Endothelial cell of umbilical vein (primary cell): ENCODE measurements at regions not wholly inside any gene's neighbourhood (a gene's known extent, or its start where the extent isn't known, plus 50 kb on each side); places are given as distances from the start of the nearest gene placed in this dataset.

Experiments
- BruUV-seq: library from RNA; stranded (reverse); fragments of 400-500 nt; replicated peaks from 2 replicates; lab custom pipeline; 2021; lab: Mats Ljungman, UMichigan
- CTCF ChIA-PET: fragments of 300-600, 350-600 bp; sonication (Branson Sonifier 250); formaldehyde crosslinking; loops from one replicate; lab custom pipeline; 2021; ENCODE audit warnings: antibody characterized with exemption, inconsistent platforms; lab: Charles Lee
- POLR2A ChIA-PET: fragments of 300-600, 350-600 bp; sonication (Branson Sonifier 250); formaldehyde crosslinking; loops from one replicate; lab custom pipeline; 2021; ENCODE audit warnings: antibody characterized with exemption, inconsistent platforms; lab: Charles Lee
- DNase-seq: peaks from one replicate; pipeline ENCODE4 v3.0.0-alpha.2; 2011; ENCODE audit warnings: low read depth, low spot score
- FAIRE-seq: peaks from 2 replicates; lab custom pipeline; 2011; peaks lifted over from hg19 to GRCh38; lab: Jason Lieb, UNC
- H2AFZ ChIP-seq: 2 replicates; pipeline ENCODE4 v1.6.0; 2012; ENCODE audit warnings: low read depth, low read length, control low read depth, inconsistent platforms
- H3K27ac ChIP-seq: 2 replicates; pipeline ENCODE4 v1.5.1; 2011; ENCODE audit warnings: low read depth, mild to moderate bottlenecking, control low read depth, low read length, moderate library complexity; ENCODE audit not compliant: insufficient read depth
- H3K27me3 ChIP-seq, 2 experiments: 2 replicates each; pipeline versions ENCODE4 v1.6.0 to v1.6.1; 2011; ENCODE audit warnings: low read length in 2 of 2, mixed read lengths in 1 of 2; ENCODE audit not compliant: control insufficient read depth in 2 of 2, insufficient read depth in 2 of 2
- H3K36me3 ChIP-seq, 2 experiments: 2 replicates in 1 of 2; 3 replicates in 1 of 2; pipeline ENCODE4 v1.5.1; 2011; ENCODE audit warnings: low read length in 2 of 2, mild to moderate bottlenecking in 1 of 2, moderate library complexity in 1 of 2; ENCODE audit not compliant: control insufficient read depth in 2 of 2, insufficient read depth in 2 of 2; ENCODE audit errors: extremely low read depth in 1 of 2
- H3K4me1 ChIP-seq: 3 replicates; pipeline ENCODE4 v1.5.1; 2011; ENCODE audit warnings: mild to moderate bottlenecking, low read length; ENCODE audit not compliant: control insufficient read depth, insufficient read depth; ENCODE audit errors: extremely low read depth
- H3K4me2 ChIP-seq: 2 replicates; pipeline ENCODE4 v1.6.1; 2011; ENCODE audit warnings: low read length, control low read depth, mixed read lengths; ENCODE audit not compliant: insufficient read depth
- H3K4me3 ChIP-seq, 3 experiments: fragments of 200-600 bp in 1 of 3; sonication (generic), shearing (Covaris generic) in 1 of 3; replicated peaks in 1 of 3; 2 replicates each; pipeline ENCODE4 v1.5.1; 2011 to 2016; ENCODE audit warnings: control low read depth in 3 of 3, low read length in 3 of 3, mild to moderate bottlenecking in 2 of 3, inconsistent platforms in 1 of 3, low read depth in 1 of 3, moderate library complexity in 1 of 3; ENCODE audit not compliant: insufficient read depth in 1 of 3
- H3K79me2 ChIP-seq: 2 replicates; pipeline ENCODE4 v1.6.0; 2012; ENCODE audit warnings: low read length, inconsistent platforms; ENCODE audit not compliant: control insufficient read depth, insufficient read depth
- H3K9ac ChIP-seq: replicated peaks from 2 replicates; pipeline ENCODE3; 2011; ENCODE audit warnings: low read length, control low read depth; ENCODE audit not compliant: insufficient read depth; ENCODE audit errors: extremely low read depth
- H3K9me1 ChIP-seq: replicated peaks from 3 replicates; pipeline ENCODE4 v1.6.0; 2011; ENCODE audit warnings: mild to moderate bottlenecking, low read length; ENCODE audit not compliant: control insufficient read depth, insufficient read depth; ENCODE audit errors: extremely low read depth
- H3K9me3 ChIP-seq: replicated peaks from 2 replicates; pipeline ENCODE4 v1.5.1; 2012; ENCODE audit warnings: low read length, inconsistent platforms; ENCODE audit not compliant: control insufficient read depth, insufficient read depth
- H4K20me1 ChIP-seq: replicated peaks from 2 replicates; pipeline ENCODE3; 2011; ENCODE audit warnings: mild to moderate bottlenecking, low read length; ENCODE audit not compliant: control insufficient read depth, insufficient read depth; ENCODE audit errors: extremely low read depth
- EZH2 ChIP-seq: IDR thresholded peaks from 2 replicates; pipeline ENCODE4 v1.6.1; 2012; ENCODE audit warnings: borderline replicate concordance, low read depth, mild to moderate bottlenecking, moderate library complexity, low read length, inconsistent platforms; ENCODE audit not compliant: severe bottlenecking
- FOS ChIP-seq: IDR thresholded peaks from 2 replicates; pipeline ENCODE4 v1.6.1; 2011; ENCODE audit warnings: mild to moderate bottlenecking, low read length, moderate library complexity, borderline replicate concordance; ENCODE audit not compliant: insufficient read depth
- GATA2 ChIP-seq: IDR thresholded peaks from 2 replicates; pipeline ENCODE4 v1.7.0; 2011; ENCODE audit warnings: low read depth, mild to moderate bottlenecking, moderate library complexity, mixed read lengths, low read length; ENCODE audit not compliant: insufficient read length, insufficient read depth
- JUN ChIP-seq: IDR thresholded peaks from 2 replicates; pipeline ENCODE4 v1.6.1; 2011; ENCODE audit warnings: borderline replicate concordance, low read depth; ENCODE audit not compliant: insufficient read length, insufficient read depth
- MAX ChIP-seq: IDR thresholded peaks from 2 replicates; pipeline ENCODE4 v1.6.1; 2011; ENCODE audit not compliant: insufficient read depth, insufficient read length
- MYC ChIP-seq: IDR thresholded peaks from one replicate; pipeline ENCODE4 v1.6.1; 2011; ENCODE audit warnings: mild to moderate bottlenecking, low read depth, low read length
- POLR2A ChIP-seq: IDR thresholded peaks from 2 replicates; pipeline ENCODE4 v1.6.1; 2012; ENCODE audit warnings: low read depth, mild to moderate bottlenecking, control low read depth, low read length
- POLR2AphosphoS5 ChIP-seq: IDR thresholded peaks from 2 replicates; pipeline ENCODE4 v1.6.1; 2012; ENCODE audit warnings: low read depth, mild to moderate bottlenecking, control low read depth, low read length, moderate library complexity; ENCODE audit not compliant: insufficient read depth
- dilution Hi-C: fragments of 300-500 bp; cut with MboI; formaldehyde crosslinking; loops from one replicate; pipeline ENCODE4 v1.15.0; 2019; ENCODE audit warnings: low sequenced_read_pairs; ENCODE audit not compliant: extremely low pct_ligation_motif_present
- intact Hi-C: fragments of 100-400 bp; cut with micrococcal nuclease; formaldehyde crosslinking; loops from one replicate; pipeline ENCODE4 v1.10.0; 2022
- TF ChIP-seq, protein P1 (sequence below), 2 donors: IDR thresholded peaks; 1 replicate in 1 of 2; 2 replicates in 1 of 2; pipeline ENCODE4 v1.5.1; 2011; ENCODE audit warnings: low read length in 2 of 2, mild to moderate bottlenecking in 2 of 2, moderate library complexity in 2 of 2, control low read depth in 1 of 2, inconsistent platforms in 1 of 2, low read depth in 1 of 2; ENCODE audit not compliant: insufficient read depth in 1 of 2; ENCODE audit errors: extremely low read depth in 1 of 2

DNA sequence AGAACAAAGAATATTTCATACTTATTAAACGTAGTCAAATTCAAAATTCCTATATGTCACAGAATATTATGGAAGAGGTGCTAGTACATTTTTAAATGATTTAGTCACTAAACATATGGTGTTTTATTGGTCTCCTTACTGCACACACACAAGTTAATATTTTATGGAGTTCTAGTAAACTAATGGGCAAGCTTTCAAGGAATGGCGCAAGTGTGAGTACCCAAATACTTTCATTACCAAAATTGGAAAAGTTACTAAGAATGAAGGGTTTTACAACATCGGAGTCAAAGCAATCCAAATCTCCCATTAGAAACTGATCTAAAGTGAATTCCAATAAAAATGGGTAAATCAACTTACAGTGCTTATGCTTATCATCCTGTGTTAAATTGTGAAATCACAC lies 921.9 kb downstream of the ADGRL2 start:
- TF ChIP-seq, protein P1, sequence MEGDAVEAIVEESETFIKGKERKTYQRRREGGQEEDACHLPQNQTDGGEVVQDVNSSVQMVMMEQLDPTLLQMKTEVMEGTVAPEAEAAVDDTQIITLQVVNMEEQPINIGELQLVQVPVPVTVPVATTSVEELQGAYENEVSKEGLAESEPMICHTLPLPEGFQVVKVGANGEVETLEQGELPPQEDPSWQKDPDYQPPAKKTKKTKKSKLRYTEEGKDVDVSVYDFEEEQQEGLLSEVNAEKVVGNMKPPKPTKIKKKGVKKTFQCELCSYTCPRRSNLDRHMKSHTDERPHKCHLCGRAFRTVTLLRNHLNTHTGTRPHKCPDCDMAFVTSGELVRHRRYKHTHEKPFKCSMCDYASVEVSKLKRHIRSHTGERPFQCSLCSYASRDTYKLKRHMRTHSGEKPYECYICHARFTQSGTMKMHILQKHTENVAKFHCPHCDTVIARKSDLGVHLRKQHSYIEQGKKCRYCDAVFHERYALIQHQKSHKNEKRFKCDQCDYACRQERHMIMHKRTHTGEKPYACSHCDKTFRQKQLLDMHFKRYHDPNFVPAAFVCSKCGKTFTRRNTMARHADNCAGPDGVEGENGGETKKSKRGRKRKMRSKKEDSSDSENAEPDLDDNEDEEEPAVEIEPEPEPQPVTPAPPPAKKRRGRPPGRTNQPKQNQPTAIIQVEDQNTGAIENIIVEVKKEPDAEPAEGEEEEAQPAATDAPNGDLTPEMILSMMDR (IDR thresholded peaks at IDR 0.05; ENCODE audit: extremely low read depth in 1 of 2, insufficient read depth in 1 of 2, low read depth in 1 of 2, low read length in 2 of 2) = no peak
- no peak for TF ChIP-seq POLR2AphosphoS5
- POLR2A ChIA-PET = no interaction called here
- BruUV-seq = no TSS peak
- Histone ChIP-seq H3K27me3 (no peaks in the 10 kb centered on the region), H3K9me3 (no peaks in the 10 kb centered on the region), H3K9me1 (no peaks in the 10 kb centered on the region), H3K27ac (no peak overlapping the region), H2AFZ (no peak overlapping the region), H4K20me1 (no peaks in the 10 kb centered on the region), H3K4me3 (no peak overlapping the region), H3K4me1 (no peaks in the 10 kb centered on the region), H3K79me2 (no peaks in the 10 kb centered on the region), H3K4me2 (no peak overlapping the region), H3K36me3 (no peaks in the 10 kb centered on the region), H3K9ac (no peak overlapping the region)
- intact Hi-C loops = no loop called here
- DNase-seq (no peak), FAIRE-seq (no peak)
- CTCF ChIA-PET = no interaction called here
- dilution Hi-C loops = no loop called here

DNA sequence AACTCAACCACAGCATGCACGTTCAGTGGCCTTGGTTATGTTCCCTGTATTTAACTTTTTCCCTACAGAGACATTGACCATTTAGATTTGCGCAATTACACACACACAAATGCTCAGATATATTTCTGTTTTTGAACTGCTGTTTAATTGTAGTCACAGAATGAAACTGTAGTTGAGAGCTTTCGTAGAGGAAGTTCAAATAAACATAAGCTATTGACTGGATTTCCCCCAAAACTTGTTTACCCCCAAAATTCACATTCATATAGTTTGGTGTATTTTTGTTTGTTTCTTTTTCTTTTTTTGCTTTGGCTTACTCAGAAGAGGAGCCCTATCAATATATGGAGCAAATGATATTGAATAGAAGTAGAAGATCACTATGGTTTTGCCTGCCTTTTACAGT lies 921.0 kb downstream of the ADGRL2 start:
- POLR2A ChIA-PET = no interaction called here
- FAIRE-seq = no peak
- no peaks in the 10 kb centered on the region for H4K20me1 ChIP-seq
- no peak overlapping the region for H2AFZ ChIP-seq
- no peak overlapping the region for H3K9ac ChIP-seq
- CTCF ChIA-PET = no interaction called here
- dilution Hi-C loops (no loop called here), intact Hi-C loops (no loop called here)
- no peaks in the 10 kb centered on the region for H3K9me1 ChIP-seq
- no TSS peak for BruUV-seq
- no peak for DNase-seq
- H3K4me3 ChIP-seq = no peak overlapping the region
- no peak for TF ChIP-seq JUN
- TF ChIP-seq FOS = no peak
- no peak for TF ChIP-seq MAX
- no peak for TF ChIP-seq POLR2A
- TF ChIP-seq, protein P1 (IDR thresholded peaks at IDR 0.05; ENCODE audit: extremely low read depth in 1 of 2, insufficient read depth in 1 of 2, low read depth in 1 of 2, low read length in 2 of 2) = no peak
- TF ChIP-seq EZH2 = no peak
- TF ChIP-seq GATA2 = no peak
- TF ChIP-seq MYC = no peak
- TF ChIP-seq POLR2AphosphoS5 = no peak
- no peaks in the 10 kb centered on the region for H3K36me3 ChIP-seq
- H3K79me2 ChIP-seq = no peaks in the 10 kb centered on the region
- H3K27me3 ChIP-seq = no peaks in the 10 kb centered on the region
- H3K9me3 ChIP-seq = no peaks in the 10 kb centered on the region
- H3K4me2 ChIP-seq = no peak overlapping the region
- no peaks in the 10 kb centered on the region for H3K4me1 ChIP-seq
- no peak overlapping the region for H3K27ac ChIP-seq
